ENCODE measurements at regions not wholly inside any gene's neighbourhood (a gene's known extent, or its start where the extent isn't known, plus 50 kb on each side); places are given as distances from the start of the nearest gene placed in this dataset.
"Not testable (repeated sequence)": the region's sequence is repeated elsewhere in the genome, so short reads cannot be mapped to it uniquely, and the experiment has no call there.

GRCh38 chr2:31748746-31749145 is 168.0 kb upstream of the SRD5A2 start:
- not testable (repeated sequence) for TF ChIP-seq CTCF (conservative IDR thresholded peaks at IDR 0.05; ENCODE audit: low read depth, low read length); EZH2phosphoT487 (IDR thresholded peaks at IDR 0.05; ENCODE audit: borderline replicate concordance, low read length); EZH2 (IDR thresholded peaks at IDR 0.05; ENCODE audit: low read length, unreplicated experiment)

Data from PC-3 (cell line).